Endothelial cell of hepatic sinusoid (primary cell): ENCODE measurements at regions not wholly inside any gene's neighbourhood (a gene's known extent, or its start where the extent isn't known, plus 50 kb on each side); places are given as distances from the start of the nearest gene placed in this dataset.
"Not testable (repeated sequence)": the region's sequence is repeated elsewhere in the genome, so short reads cannot be mapped to it uniquely, and the experiment has no call there.

Experiments used
- in situ Hi-C: cut with HindIII; loops from 2 replicates; pipeline ENCODE4 v1.10.0; 2017; ENCODE audit warnings: low sequenced_read_pairs

- in situ Hi-C loops = no loop called here
Observed at GRCh38 chr11:24108609-24109008, 388.2 kb upstream of the LUZP2 start.

GRCh38 chr11:24122291-24122690, 374.6 kb upstream of the LUZP2 start:
- in situ Hi-C loops = no loop called here

- in situ Hi-C loops = no loop called here
Observed at GRCh38 chr11:24124876-24125275, 372.0 kb upstream of the LUZP2 start.

- in situ Hi-C loops = no loop called here
Observed at GRCh38 chr11:24131698-24132097, 365.2 kb upstream of the LUZP2 start.

- in situ Hi-C loops = no loop called here
Observed at GRCh38 chr11:24132471-24132870, 364.4 kb upstream of the LUZP2 start.

- in situ Hi-C loops = no loop called here
Observed at GRCh38 chr11:24134879-24135589, 361.8 kb upstream of the LUZP2 start.

GRCh38 chr11:24142062-24142461, 354.8 kb upstream of the LUZP2 start:
- in situ Hi-C loops = no loop called here

GRCh38 chr11:24145411-24145810, 351.4 kb upstream of the LUZP2 start:
- in situ Hi-C loops = no loop called here

GRCh38 chr11:24153337-24153736, 343.5 kb upstream of the LUZP2 start:
- in situ Hi-C loops = no loop called here

- in situ Hi-C loops = no loop called here
Observed at GRCh38 chr11:24155792-24156191, 341.1 kb upstream of the LUZP2 start.

GRCh38 chr11:24157316-24157715, 339.5 kb upstream of the LUZP2 start:
- in situ Hi-C loops = no loop called here

- in situ Hi-C loops = no loop called here
Observed at GRCh38 chr11:24161587-24161986, 335.3 kb upstream of the LUZP2 start.

GRCh38 chr11:24163146-24163545, 333.7 kb upstream of the LUZP2 start:
- in situ Hi-C loops = no loop called here

- in situ Hi-C loops = no loop called here
Observed at GRCh38 chr11:24163841-24164240, 333.0 kb upstream of the LUZP2 start.

- in situ Hi-C loops = no loop called here
Observed at GRCh38 chr11:24171869-24172268, 325.0 kb upstream of the LUZP2 start.

- in situ Hi-C loops = no loop called here
Observed at GRCh38 chr11:24181395-24182047, 315.3 kb upstream of the LUZP2 start.

- in situ Hi-C loops = not testable (repeated sequence)
Observed at GRCh38 chr11:24185535-24185934, 311.3 kb upstream of the LUZP2 start.

- in situ Hi-C loops = loop anchor here (5.0 kb wide), 1 partner anchor 81 kb away; no protein-coding TSS in a partner anchor
Observed at GRCh38 chr11:24196733-24197132, 300.1 kb upstream of the LUZP2 start.

GRCh38 chr11:24198481-24198880, 298.4 kb upstream of the LUZP2 start:
- in situ Hi-C loops = loop anchor here (5.0 kb wide), 1 partner anchor 79 kb away; no protein-coding TSS in a partner anchor

GRCh38 chr11:24199461-24199860, 297.4 kb upstream of the LUZP2 start:
- in situ Hi-C loops = loop anchor here (5.0 kb wide), 1 partner anchor 78 kb away; no protein-coding TSS in a partner anchor

- in situ Hi-C loops = no loop called here
Observed at GRCh38 chr11:24206030-24206429, 290.8 kb upstream of the LUZP2 start.

- in situ Hi-C loops = no loop called here
Observed at GRCh38 chr11:24206511-24206910, 290.3 kb upstream of the LUZP2 start.
